KMS-11 (cell line): ENCODE measurements at regions not wholly inside any gene's neighbourhood (a gene's known extent, or its start where the extent isn't known, plus 50 kb on each side); places are given as distances from the start of the nearest gene placed in this dataset.

ENCODE experiments used
- H2AFZ ChIP-seq: fragments of 200-600 bp; sonication (generic); 2 replicates; pipeline ENCODE4 v1.6.1; 2016; ENCODE audit warnings: antibody characterized with exemption, mixed run types, low read depth
- H3K27ac ChIP-seq: fragments of 200-600 bp; sonication (generic); 2 replicates; pipeline ENCODE4 v1.6.1; 2016; ENCODE audit warnings: mild to moderate bottlenecking, mixed run types
- H3K27me3 ChIP-seq: fragments of 200-600 bp; sonication (generic); 2 replicates; pipeline ENCODE4 v1.6.1; 2017; ENCODE audit warnings: mild to moderate bottlenecking, low read depth, mixed run types, moderate library complexity; ENCODE audit not compliant: insufficient read depth
- H3K36me3 ChIP-seq: fragments of 200-600 bp; sonication (generic); 2 replicates; pipeline ENCODE4 v1.6.1; 2017; ENCODE audit warnings: mild to moderate bottlenecking, mixed run types; ENCODE audit not compliant: insufficient read depth
- H3K4me1 ChIP-seq: fragments of 200-600 bp; sonication (generic); 2 replicates; pipeline ENCODE4 v1.6.1; 2016; ENCODE audit warnings: mild to moderate bottlenecking, low read depth, mixed run types; ENCODE audit not compliant: poor library complexity, severe bottlenecking
- H3K4me2 ChIP-seq: fragments of 200-600 bp; sonication (generic); 2 replicates; pipeline ENCODE4 v1.7.0; 2016; ENCODE audit warnings: mild to moderate bottlenecking, mixed run types
- H3K4me3 ChIP-seq: fragments of 200-600 bp; sonication (generic); IDR thresholded peaks from 2 replicates; pipeline ENCODE4 v1.6.1; 2017; ENCODE audit warnings: low read depth, low read length, mixed read lengths; ENCODE audit not compliant: insufficient read depth
- H3K79me2 ChIP-seq: fragments of 200-600 bp; sonication (generic); 2 replicates; pipeline ENCODE4 v1.6.1; 2016; ENCODE audit warnings: low read depth, mixed run types; ENCODE audit not compliant: insufficient read depth
- H3K9ac ChIP-seq: fragments of 200-600 bp; sonication (generic); 2 replicates; pipeline ENCODE4 v1.6.1; 2016; ENCODE audit warnings: mild to moderate bottlenecking, mixed run types
- H4K20me1 ChIP-seq: fragments of 200-600 bp; sonication (generic); 2 replicates; pipeline ENCODE4 v1.6.1; 2016; ENCODE audit warnings: mild to moderate bottlenecking, mixed run types; ENCODE audit not compliant: insufficient read depth
- TF ChIP-seq, protein P1 (sequence below): fragments of 200-600 bp; sonication (generic); conservative IDR thresholded peaks from 2 replicates; pipeline ENCODE4 v1.6.1; 2017; ENCODE audit warnings: low read depth, mild to moderate bottlenecking, antibody characterized with exemption, low read length, moderate library complexity, mixed read lengths

DNA sequence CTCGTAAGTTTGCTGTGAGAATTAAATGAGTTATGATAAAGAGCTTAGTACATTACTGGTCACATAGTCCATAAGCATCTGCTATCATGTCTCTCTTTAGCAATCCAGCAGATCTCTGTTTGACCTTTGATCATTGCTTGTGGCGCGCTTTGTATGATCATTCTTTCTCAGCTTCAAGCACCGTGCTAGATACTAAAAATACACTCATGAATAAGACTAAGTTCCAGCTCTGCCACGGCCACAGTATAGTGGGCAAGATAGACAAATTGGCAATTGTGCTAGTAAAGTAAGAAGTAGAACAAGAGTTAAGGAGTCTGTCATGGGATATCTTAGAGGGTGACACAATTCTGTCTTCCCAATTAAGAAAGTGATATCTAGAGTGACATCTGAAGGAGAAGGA is 75.2 kb upstream of the ADGRF1 start:
- Histone ChIP-seq H3K36me3 (no peaks in the 10 kb centered on the region), H3K79me2 (no peaks in the 10 kb centered on the region), H3K9ac (no peak overlapping the region), H3K4me3 (no peak overlapping the region), H3K4me1 (no peaks in the 10 kb centered on the region), H3K4me2 (no peak overlapping the region), H4K20me1 (no peaks in the 10 kb centered on the region), H2AFZ (no peak overlapping the region), H3K27me3 (no peaks in the 10 kb centered on the region), H3K27ac (no peak overlapping the region)
- TF ChIP-seq, protein P1, sequence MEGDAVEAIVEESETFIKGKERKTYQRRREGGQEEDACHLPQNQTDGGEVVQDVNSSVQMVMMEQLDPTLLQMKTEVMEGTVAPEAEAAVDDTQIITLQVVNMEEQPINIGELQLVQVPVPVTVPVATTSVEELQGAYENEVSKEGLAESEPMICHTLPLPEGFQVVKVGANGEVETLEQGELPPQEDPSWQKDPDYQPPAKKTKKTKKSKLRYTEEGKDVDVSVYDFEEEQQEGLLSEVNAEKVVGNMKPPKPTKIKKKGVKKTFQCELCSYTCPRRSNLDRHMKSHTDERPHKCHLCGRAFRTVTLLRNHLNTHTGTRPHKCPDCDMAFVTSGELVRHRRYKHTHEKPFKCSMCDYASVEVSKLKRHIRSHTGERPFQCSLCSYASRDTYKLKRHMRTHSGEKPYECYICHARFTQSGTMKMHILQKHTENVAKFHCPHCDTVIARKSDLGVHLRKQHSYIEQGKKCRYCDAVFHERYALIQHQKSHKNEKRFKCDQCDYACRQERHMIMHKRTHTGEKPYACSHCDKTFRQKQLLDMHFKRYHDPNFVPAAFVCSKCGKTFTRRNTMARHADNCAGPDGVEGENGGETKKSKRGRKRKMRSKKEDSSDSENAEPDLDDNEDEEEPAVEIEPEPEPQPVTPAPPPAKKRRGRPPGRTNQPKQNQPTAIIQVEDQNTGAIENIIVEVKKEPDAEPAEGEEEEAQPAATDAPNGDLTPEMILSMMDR, result no peak

DNA sequence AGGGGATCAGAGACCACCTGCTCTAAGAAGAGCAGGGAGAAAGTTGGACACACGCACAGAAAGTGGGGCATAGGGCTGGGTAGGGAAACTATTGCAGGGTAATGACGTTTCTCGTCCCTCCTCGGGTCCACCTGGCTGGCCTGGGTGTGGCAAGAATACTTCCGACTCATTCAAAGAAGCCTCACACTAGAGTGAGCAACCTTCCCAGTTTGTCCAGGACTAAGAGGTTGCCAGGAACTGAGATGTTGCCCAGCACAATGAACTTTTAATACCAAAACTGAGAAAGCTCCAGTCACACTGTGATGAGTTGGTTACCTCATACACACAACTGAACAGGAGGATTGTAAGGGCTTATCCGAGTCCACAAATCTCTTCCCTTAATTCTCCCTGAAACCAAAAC is 74.5 kb upstream of the ADGRF1 start:
- Histone ChIP-seq H2AFZ (no peak overlapping the region), H3K4me2 (no peak overlapping the region), H3K9ac (no peak overlapping the region)

DNA sequence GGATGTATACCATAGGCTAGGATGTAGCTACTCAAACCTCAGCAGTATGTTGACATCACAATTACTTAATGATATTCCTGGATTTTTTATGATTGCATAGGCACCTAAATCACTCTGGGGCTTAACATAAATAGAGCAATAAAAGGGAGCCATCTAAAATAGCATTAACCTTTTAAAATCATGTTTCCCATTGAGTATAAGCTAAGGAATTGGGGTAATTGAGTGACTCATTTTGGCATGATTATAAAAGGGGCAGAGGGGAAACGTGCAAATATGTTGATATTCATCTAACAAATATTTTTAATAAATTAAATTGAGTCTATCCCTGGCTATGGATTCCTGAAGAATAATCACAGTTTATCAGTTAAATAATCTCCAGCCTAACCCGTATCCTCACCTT is 74.0 kb upstream of the ADGRF1 start:
- Histone ChIP-seq H3K27me3 (no peaks in the 10 kb centered on the region), H3K36me3 (no peaks in the 10 kb centered on the region), H3K79me2 (no peaks in the 10 kb centered on the region), H3K4me1 (no peaks in the 10 kb centered on the region), H3K4me2 (no peak overlapping the region), H4K20me1 (no peaks in the 10 kb centered on the region), H3K4me3 (no peak overlapping the region), H2AFZ (no peak overlapping the region), H3K9ac (no peak overlapping the region), H3K27ac (no peak overlapping the region)
- TF ChIP-seq, protein P1, result no peak

More for the DNA sequence above, 74.5 kb upstream of the ADGRF1 start:
- Histone ChIP-seq H3K27me3 (no peaks in the 10 kb centered on the region), H3K4me3 (no peak overlapping the region), H3K79me2 (no peaks in the 10 kb centered on the region), H4K20me1 (no peaks in the 10 kb centered on the region), H3K4me1 (no peaks in the 10 kb centered on the region), H3K27ac (no peak overlapping the region), H3K36me3 (no peaks in the 10 kb centered on the region)
- TF ChIP-seq, protein P1, result no peak

DNA sequence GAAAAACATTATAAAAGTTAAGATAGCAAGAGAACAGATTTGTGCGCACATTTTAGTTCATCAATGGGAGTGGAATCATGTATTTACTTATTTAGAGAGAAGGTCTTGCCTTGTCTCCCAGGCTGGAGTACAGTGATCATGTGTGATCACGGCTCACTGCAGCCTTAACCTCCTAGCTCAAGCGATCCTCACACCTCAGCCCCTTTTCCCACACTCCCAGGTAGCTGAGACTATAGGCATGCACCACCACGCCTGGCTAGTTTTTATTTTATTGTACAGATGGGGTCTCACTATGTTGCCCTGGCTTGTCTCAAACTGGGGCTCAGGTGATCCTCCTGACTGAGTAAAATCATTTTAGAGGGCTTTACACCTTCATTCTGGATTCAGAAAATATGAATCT is 72.3 kb upstream of the ADGRF1 start:
- H3K27ac ChIP-seq, result no peak overlapping the region
- no peaks in the 10 kb centered on the region for H3K79me2 ChIP-seq
- H3K4me3 ChIP-seq, result no peak overlapping the region
- TF ChIP-seq, protein P1, result no peak
- H4K20me1 ChIP-seq, result no peaks in the 10 kb centered on the region
- no peaks in the 10 kb centered on the region for H3K4me1 ChIP-seq
- no peak overlapping the region for H3K9ac ChIP-seq
- H2AFZ ChIP-seq, result no peak overlapping the region
- H3K4me2 ChIP-seq, result no peak overlapping the region
- no peaks in the 10 kb centered on the region for H3K36me3 ChIP-seq
- no peaks in the 10 kb centered on the region for H3K27me3 ChIP-seq
